Osteoblast (primary cell): ENCODE measurements at regions not wholly inside any gene's neighbourhood (a gene's known extent, or its start where the extent isn't known, plus 50 kb on each side); places are given as distances from the start of the nearest gene placed in this dataset.

ENCODE experiments used
- DNase-seq: peaks from one replicate; pipeline ENCODE4 v3.0.0; 2011; ENCODE audit warnings: low spot score, mixed read lengths; ENCODE audit not compliant: insufficient read length; ENCODE audit errors: missing footprints
- H2AFZ ChIP-seq: 2 replicates; pipeline ENCODE4 v1.6.0; 2011; ENCODE audit warnings: mild to moderate bottlenecking, low read length
- H3K27ac ChIP-seq: 2 replicates; pipeline ENCODE4 v1.5.1; 2011; ENCODE audit warnings: mild to moderate bottlenecking, low read depth, low read length, moderate library complexity
- H3K27me3 ChIP-seq: 2 replicates; pipeline ENCODE4 v1.6.0; 2012; ENCODE audit warnings: mild to moderate bottlenecking, control low read depth, inconsistent platforms, low read length, moderate library complexity; ENCODE audit not compliant: insufficient read depth
- H3K36me3 ChIP-seq: 2 replicates; pipeline ENCODE4 v1.5.1; 2011; ENCODE audit warnings: mild to moderate bottlenecking, low read length, control low read depth, moderate library complexity; ENCODE audit not compliant: insufficient read depth
- H3K4me1 ChIP-seq: 2 replicates; pipeline ENCODE4 v1.5.1; 2011; ENCODE audit warnings: mild to moderate bottlenecking, low read length, control low read depth, moderate library complexity; ENCODE audit not compliant: insufficient read depth
- H3K4me2 ChIP-seq: 2 replicates; pipeline ENCODE4 v1.6.0; 2011; ENCODE audit warnings: mild to moderate bottlenecking, low read length; ENCODE audit not compliant: insufficient read depth
- H3K4me3 ChIP-seq: fragments of 200-600 bp; sonication (generic); 3 replicates; pipeline ENCODE4 v1.5.1; 2012; ENCODE audit warnings: mild to moderate bottlenecking, low read length, inconsistent platforms; ENCODE audit not compliant: insufficient read depth
- H3K79me2 ChIP-seq: 2 replicates; pipeline ENCODE4 v1.6.0; 2012; ENCODE audit warnings: mild to moderate bottlenecking, low read length, control low read depth, inconsistent platforms; ENCODE audit not compliant: insufficient read depth
- H3K9me3 ChIP-seq: 2 replicates; pipeline ENCODE4 v1.5.1; 2011; ENCODE audit warnings: low read depth, low read length, control low read depth
- H4K20me1 ChIP-seq: 2 replicates; pipeline ENCODE4 v1.6.0; 2012; ENCODE audit warnings: mild to moderate bottlenecking, low read length, control low read depth; ENCODE audit not compliant: insufficient read depth
- CTCF ChIP-seq: IDR thresholded peaks from 2 replicates; pipeline ENCODE4 v1.5.1; 2011; ENCODE audit warnings: mild to moderate bottlenecking, low read depth, low read length, moderate library complexity; ENCODE audit errors: extremely low read depth

- TF ChIP-seq CTCF, result no peak
- H4K20me1 ChIP-seq, result no peaks in the 10 kb centered on the region
- no peaks in the 10 kb centered on the region for H3K36me3 ChIP-seq
- no peak overlapping the region for H3K4me2 ChIP-seq
- H3K4me3 ChIP-seq, result no peak overlapping the region
- H3K27ac ChIP-seq, result no peak overlapping the region
- H3K27me3 ChIP-seq, result no peaks in the 10 kb centered on the region
- H3K79me2 ChIP-seq, result no peaks in the 10 kb centered on the region
- peaks cover 12% of the 10 kb centered on the region for H3K4me1 ChIP-seq
- H3K9me3 ChIP-seq, result no peaks in the 10 kb centered on the region
- no peak for DNase-seq
- H2AFZ ChIP-seq, result no peak overlapping the region
Measured at GRCh38 chr3:117102426-117102825, 392.8 kb downstream of the TUSC7 start.

GRCh38 chr3:117103675-117104074, 394.1 kb downstream of the TUSC7 start:
- Histone ChIP-seq H3K36me3 (no peaks in the 10 kb centered on the region), H2AFZ (no peak overlapping the region), H3K9me3 (no peaks in the 10 kb centered on the region), H3K4me1 (peaks cover 12% of the 10 kb centered on the region), H3K4me2 (no peak overlapping the region), H3K4me3 (no peak overlapping the region), H3K27me3 (no peaks in the 10 kb centered on the region), H4K20me1 (no peaks in the 10 kb centered on the region), H3K79me2 (no peaks in the 10 kb centered on the region), H3K27ac (no peak overlapping the region)
- TF ChIP-seq CTCF, result no peak
- no peak for DNase-seq

DNA sequence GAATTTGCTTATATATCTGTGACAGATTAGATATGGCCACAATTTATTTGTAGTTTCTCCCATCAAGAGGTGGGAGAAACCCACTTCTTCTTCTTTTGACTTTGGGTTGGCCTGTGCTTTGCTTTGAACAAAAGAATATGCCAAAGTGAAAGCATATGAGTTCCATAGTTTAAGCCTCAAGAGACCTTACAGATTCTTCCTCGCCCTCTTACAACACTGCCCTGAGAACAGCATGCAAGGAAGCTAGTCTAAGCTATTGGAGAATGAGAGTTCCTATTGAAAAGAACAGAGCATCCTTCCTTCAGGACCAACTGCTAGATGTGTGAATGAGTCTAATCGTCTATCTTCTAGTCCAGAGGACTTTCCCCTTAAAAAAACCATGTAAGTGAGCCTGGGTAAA, 394.8 kb downstream of the TUSC7 start:
- Histone ChIP-seq H2AFZ (peak overlapping the region; percentile 57), H3K79me2 (no peaks in the 10 kb centered on the region), H3K27me3 (no peaks in the 10 kb centered on the region), H3K4me2 (no peak overlapping the region), H3K4me3 (no peak overlapping the region), H3K4me1 (peaks cover 12% of the 10 kb centered on the region), H3K9me3 (no peaks in the 10 kb centered on the region), H4K20me1 (no peaks in the 10 kb centered on the region), H3K36me3 (no peaks in the 10 kb centered on the region), H3K27ac (no peak overlapping the region)
- no peak for TF ChIP-seq CTCF
- peak; percentile 49 for DNase-seq

DNA sequence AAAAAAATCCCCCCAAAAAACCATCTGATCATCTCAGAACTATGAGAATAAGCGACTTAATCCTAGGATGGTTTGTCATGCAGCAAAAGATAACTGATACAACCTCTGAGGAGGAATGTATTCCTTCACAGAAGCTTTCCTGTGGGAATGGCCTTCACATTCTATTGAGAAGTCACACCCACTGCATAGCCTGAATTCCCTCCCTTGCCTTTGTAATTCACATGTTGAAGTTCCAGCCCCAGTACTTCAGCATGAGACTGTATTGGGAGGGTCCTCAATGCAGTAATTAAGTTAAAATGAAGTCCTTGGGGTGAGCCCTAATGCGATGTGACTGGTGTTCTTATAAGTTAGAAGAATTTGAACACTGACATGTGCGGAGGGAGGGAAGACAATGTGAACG, 395.2 kb downstream of the TUSC7 start:
- Histone ChIP-seq H3K36me3 (no peaks in the 10 kb centered on the region), H3K27ac (peak overlapping the region; percentile 50), H4K20me1 (no peaks in the 10 kb centered on the region), H3K4me2 (no peak overlapping the region), H3K4me1 (peaks cover 12% of the 10 kb centered on the region), H3K79me2 (no peaks in the 10 kb centered on the region), H2AFZ (no peak overlapping the region), H3K4me3 (no peak overlapping the region), H3K9me3 (no peaks in the 10 kb centered on the region), H3K27me3 (no peaks in the 10 kb centered on the region)
- DNase-seq, result peak; percentile 6
- TF ChIP-seq CTCF, result no peak
